ENCODE measurements at regions not wholly inside any gene's neighbourhood (a gene's known extent, or its start where the extent isn't known, plus 50 kb on each side); places are given as distances from the start of the nearest gene placed in this dataset.
"Not testable (repeated sequence)": the region's sequence is repeated elsewhere in the genome, so short reads cannot be mapped to it uniquely, and the experiment has no call there.

- DNase-seq (ENCODE audit: low read depth in 2 of 3, low spot score in 2 of 3): no peak
Observed at GRCh38 chrX:46236411-46236810, 308.8 kb downstream of the ZNF674 start.

GRCh38 chrX:46235778-46236177 is 309.4 kb downstream of the ZNF674 start:
- DNase-seq (ENCODE audit: low read depth in 2 of 3, low spot score in 2 of 3): no peak

GRCh38 chrX:46234775-46235174 is 310.4 kb downstream of the ZNF674 start:
- DNase-seq (ENCODE audit: low read depth in 2 of 3, low spot score in 2 of 3): no peak

- DNase-seq (ENCODE audit: low read depth in 2 of 3, low spot score in 2 of 3): no peak
Observed at GRCh38 chrX:46228389-46228788, 316.8 kb downstream of the ZNF674 start.

- DNase-seq (ENCODE audit: low read depth in 2 of 3, low spot score in 2 of 3): no peak
Observed at GRCh38 chrX:46226422-46226821, 318.8 kb downstream of the ZNF674 start.

GRCh38 chrX:46223499-46223898 is 321.7 kb downstream of the ZNF674 start:
- DNase-seq (ENCODE audit: low read depth in 2 of 3, low spot score in 2 of 3): not testable (repeated sequence)

- no peak for DNase-seq (ENCODE audit: low read depth in 2 of 3, low spot score in 2 of 3)
Observed at GRCh38 chrX:46220822-46221221, 324.4 kb downstream of the ZNF674 start.

- no peak for DNase-seq (ENCODE audit: low read depth in 2 of 3, low spot score in 2 of 3)
Observed at GRCh38 chrX:46218373-46218772, 326.8 kb downstream of the ZNF674 start.

- no peak for DNase-seq (ENCODE audit: low read depth in 2 of 3, low spot score in 2 of 3)
Observed at GRCh38 chrX:46216406-46216805, 328.8 kb downstream of the ZNF674 start.

GRCh38 chrX:46211079-46211478 is 334.1 kb downstream of the ZNF674 start:
- DNase-seq (ENCODE audit: low read depth in 2 of 3, low spot score in 2 of 3): no peak

GRCh38 chrX:46209768-46210167 is 335.5 kb downstream of the ZNF674 start:
- DNase-seq (ENCODE audit: low read depth in 2 of 3, low spot score in 2 of 3): no peak

GRCh38 chrX:46209037-46209436 is 336.2 kb downstream of the ZNF674 start:
- no peak for DNase-seq (ENCODE audit: low read depth in 2 of 3, low spot score in 2 of 3)

- no peak for DNase-seq (ENCODE audit: low read depth in 2 of 3, low spot score in 2 of 3)
Observed at GRCh38 chrX:46208225-46208854, 336.9 kb downstream of the ZNF674 start.

GRCh38 chrX:46204721-46205422 is 340.3 kb downstream of the ZNF674 start:
- DNase-seq (ENCODE audit: low read depth in 2 of 3, low spot score in 2 of 3): no peak

- peak in 1 of 3 donors; percentile 48 for DNase-seq (ENCODE audit: low read depth in 2 of 3, low spot score in 2 of 3)
Observed at GRCh38 chrX:46202733-46203514, 342.3 kb downstream of the ZNF674 start.

GRCh38 chrX:46200413-46200812 is 344.8 kb downstream of the ZNF674 start:
- no peak for DNase-seq (ENCODE audit: low read depth in 2 of 3, low spot score in 2 of 3)

GRCh38 chrX:46198858-46199257 is 346.4 kb downstream of the ZNF674 start:
- DNase-seq (ENCODE audit: low read depth in 2 of 3, low spot score in 2 of 3): no peak

GRCh38 chrX:46186811-46187106 is 358.5 kb downstream of the ZNF674 start:
- not testable (repeated sequence) for DNase-seq (ENCODE audit: low read depth in 2 of 3, low spot score in 2 of 3)

- no peak for DNase-seq (ENCODE audit: low read depth in 2 of 3, low spot score in 2 of 3)
Observed at GRCh38 chrX:46185923-46186810, 359.1 kb downstream of the ZNF674 start.

- no peak for DNase-seq (ENCODE audit: low read depth in 2 of 3, low spot score in 2 of 3)
Observed at GRCh38 chrX:46184749-46185148, 360.5 kb downstream of the ZNF674 start.

- peak in 2 of 3 donors; percentile 79 to 92 for DNase-seq (ENCODE audit: low read depth in 2 of 3, low spot score in 2 of 3)
Observed at GRCh38 chrX:46180258-46180687, 364.9 kb downstream of the ZNF674 start.

All from hematopoietic multipotent progenitor cell (in vitro differentiated cells).